Stimulated activated CD4-positive, alpha-beta T cell treated with anti-CD3 and anti-CD28 coated beads, Interleukin-1b, Interleukin-23, amount 100 ng/mL, for 24 hours (primary cell): ENCODE measurements at regions not wholly inside any gene's neighbourhood (a gene's known extent, or its start where the extent isn't known, plus 50 kb on each side); places are given as distances from the start of the nearest gene placed in this dataset.

Experiments
- DNase-seq, 4 experiments: peaks; one replicate each; pipeline ENCODE4 v3.0.0-alpha.2; 2020; ENCODE audit warnings: low read depth in 4 of 4, low spot score in 1 of 4

GRCh38 chr10:3525832-3526449 lies 259.1 kb downstream of the KLF6 start:
- no peak for DNase-seq

GRCh38 chr10:3524086-3524960 lies 260.7 kb downstream of the KLF6 start:
- DNase-seq, result no peak

DNA sequence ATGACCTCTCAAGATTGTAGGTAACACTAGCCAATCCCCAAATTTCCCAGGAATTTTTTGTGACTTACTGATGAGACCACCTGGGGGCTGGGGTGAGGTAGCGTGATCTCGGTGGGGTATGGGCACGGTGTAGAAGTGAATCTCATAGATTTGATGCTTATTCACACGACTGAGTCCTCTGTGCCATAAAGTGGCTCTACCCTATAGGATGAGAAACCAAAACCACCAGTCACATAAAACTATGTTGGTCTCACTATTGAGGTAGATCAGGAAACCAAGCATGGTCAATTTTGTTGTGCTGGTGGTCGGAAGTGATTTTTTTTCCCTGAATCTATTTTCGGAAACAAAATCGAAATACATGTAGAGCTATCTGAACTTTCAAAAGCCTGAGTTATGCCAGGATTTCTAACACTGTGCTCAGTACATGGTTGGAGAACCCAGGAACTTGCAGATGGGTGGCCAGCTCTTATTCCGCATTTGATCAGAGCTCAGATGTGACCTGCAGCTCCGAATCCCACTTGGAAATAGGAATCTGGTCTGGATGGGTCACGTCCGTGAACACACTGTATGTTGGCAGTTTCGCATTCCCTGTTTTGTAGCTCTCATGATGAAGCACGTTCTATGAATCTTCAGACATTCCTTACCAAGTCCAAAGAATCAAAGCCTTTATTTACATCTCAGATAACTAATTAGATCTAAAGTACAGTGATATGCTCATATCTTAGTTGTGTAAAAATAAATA lies 261.5 kb downstream of the KLF6 start:
- DNase-seq, result no peak

- no peak for DNase-seq
Observed at GRCh38 chr10:3516923-3517255, 268.1 kb downstream of the KLF6 start.

DNA sequence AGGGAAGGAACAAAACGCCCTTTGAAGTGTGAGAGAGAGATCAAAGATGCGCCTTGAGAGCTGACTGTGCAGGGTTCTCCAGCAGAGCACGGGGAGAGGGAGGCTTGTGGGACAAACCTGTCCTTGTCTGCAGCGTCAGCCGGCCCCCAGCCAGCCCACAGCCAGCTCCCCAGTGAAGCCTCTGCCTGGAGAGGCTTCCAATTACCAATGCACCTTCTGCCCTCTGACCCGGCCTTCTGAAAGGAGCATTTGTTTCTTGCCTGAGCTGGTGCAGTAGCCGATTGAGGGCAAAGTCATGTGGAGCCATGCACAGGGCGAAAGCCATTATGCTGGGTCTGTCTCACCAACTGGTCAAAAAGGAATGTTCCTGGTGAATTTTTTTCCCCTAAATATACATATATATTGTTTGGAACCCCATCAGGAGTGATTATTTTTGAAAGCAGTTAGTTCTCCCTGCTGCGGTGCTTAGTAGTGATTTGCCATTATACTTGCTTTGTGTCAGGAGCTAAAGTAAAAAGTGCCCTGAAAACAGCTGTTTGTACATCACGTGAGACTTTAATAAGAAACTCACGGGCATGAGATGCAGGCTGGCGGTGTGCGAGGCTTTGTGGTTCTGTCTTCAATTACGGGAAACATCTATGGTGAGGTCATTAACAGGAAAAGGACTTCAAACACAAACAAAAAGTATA lies 268.6 kb downstream of the KLF6 start:
- DNase-seq, result no peak

GRCh38 chr10:3514691-3515090 lies 270.3 kb downstream of the KLF6 start:
- DNase-seq, result no peak

GRCh38 chr10:3512263-3512662 lies 272.7 kb downstream of the KLF6 start:
- DNase-seq, result no peak

DNA sequence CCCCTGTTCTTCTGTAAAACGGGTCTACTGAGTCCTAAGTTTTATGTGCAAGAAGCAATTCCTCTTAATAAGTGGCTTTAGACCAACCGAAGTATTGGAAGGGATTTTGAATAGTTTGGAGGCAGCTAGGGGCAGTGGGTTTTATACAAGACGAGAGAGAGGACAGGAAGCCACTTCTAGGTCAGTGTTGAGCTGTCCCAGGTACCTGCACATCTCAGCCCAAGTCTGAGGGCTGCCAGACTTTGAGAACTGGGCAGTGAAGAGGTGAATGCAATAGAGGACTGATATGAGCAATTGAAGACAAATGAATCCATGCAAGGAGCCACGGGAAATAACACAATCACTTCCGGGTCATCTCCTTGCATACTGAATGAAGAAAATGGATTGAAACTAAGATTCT lies 273.5 kb downstream of the KLF6 start:
- no peak for DNase-seq

DNA sequence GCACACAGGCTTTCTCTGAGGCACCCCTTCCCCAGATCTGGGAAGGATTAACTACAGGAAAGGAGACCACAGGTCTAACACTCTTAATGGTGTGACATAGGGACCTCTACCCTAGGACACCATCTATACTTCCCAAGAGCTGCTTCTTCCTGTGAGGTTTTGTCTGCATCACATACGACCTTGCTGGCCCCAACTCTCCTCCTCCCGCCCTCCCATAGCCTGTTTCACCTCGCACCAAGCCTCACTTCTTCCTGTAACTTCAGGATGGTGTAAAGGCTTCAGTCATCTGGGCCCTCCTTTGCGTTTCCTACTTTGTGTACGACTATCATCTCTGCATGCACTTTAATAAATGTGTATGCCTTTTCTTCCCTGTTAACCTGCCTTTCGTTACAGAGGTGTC lies 274.3 kb downstream of the KLF6 start:
- no peak for DNase-seq

GRCh38 chr10:3509355-3509754 lies 275.7 kb downstream of the KLF6 start:
- DNase-seq, result no peak

- no peak for DNase-seq
Observed at GRCh38 chr10:3503299-3503698, 281.7 kb downstream of the KLF6 start.

DNA sequence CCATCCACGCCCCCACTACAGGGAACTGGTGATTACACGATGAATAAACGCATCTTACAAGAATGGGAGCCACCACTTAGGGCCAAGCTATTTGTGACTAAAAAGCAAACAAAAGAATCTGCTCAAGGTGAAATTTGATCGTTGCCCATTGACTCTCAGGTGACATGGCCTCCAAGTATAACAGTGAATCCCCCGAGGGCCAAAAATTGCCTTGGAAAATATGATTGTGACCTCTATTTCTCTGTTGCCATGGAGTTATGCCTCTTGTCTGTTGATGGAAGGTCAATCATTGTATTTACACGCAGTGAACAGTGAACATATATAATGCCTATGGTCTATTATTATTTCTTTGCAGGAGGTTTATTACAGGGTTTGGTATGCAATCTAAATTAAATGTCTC lies 282.3 kb downstream of the KLF6 start:
- no peak for DNase-seq

DNA sequence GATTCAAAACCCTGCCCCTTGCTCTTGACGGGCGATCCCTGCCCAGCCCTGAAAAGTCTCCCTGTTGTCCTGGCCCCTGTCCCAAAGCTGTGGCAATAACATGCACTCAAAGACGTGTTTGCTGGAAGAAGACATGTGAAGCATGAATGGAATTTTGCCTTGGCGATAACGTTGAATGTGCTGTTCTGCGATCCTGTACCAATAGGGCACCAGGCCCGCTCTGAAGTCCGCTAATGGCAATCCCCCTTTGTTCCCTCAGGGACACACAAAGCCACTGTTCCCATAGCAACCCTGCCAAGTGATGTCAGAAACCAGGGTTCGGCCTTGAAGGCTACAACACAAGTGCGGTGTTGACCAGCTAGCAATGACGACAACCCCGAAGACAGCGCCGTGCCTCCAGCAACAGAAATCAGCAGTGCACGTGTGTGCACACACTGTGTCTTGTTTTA lies 284.6 kb downstream of the KLF6 start:
- no peak for DNase-seq

DNA sequence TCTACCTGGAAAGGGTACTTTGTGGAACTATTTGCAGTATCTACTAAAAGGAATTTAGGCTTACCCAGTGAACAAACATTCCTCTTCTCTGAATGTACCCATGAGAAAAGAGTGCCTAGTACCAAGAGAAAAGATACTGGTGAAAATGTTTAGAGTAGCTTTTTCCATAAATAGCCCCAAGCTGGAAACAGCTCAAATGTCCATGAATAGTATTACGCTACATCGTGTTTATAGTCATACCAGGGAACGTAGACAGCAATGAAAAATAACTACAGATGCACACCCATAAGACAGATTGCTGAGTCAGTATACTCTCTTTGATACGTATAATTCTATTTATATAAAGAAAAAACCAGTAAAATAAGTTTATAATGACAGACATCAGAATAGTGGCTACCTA lies 285.9 kb downstream of the KLF6 start:
- no peak for DNase-seq

GRCh38 chr10:3497581-3497980 lies 287.4 kb downstream of the KLF6 start:
- DNase-seq, result no peak

GRCh38 chr10:3496138-3496537 lies 288.9 kb downstream of the KLF6 start:
- DNase-seq, result no peak

DNA sequence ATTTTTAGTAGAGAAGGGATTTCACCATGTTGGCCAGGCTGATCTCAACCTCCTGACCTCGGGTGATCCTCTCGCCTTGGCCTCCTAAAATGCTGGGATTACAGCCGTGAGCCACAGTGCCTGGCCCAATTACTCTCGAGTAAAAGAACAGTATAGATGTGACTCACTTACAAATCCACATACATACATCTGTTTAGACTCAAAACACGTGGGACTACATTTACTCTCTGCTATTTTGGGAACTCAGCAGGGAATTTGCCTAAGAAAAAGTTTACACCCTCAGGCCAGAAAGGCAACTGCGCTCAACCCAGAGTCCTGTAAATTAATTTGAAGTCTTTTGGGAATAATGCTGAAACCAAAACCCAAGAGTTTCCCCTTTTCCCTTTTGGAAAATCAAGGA lies 289.7 kb downstream of the KLF6 start:
- DNase-seq, result no peak

- no peak for DNase-seq
Observed at GRCh38 chr10:3494838-3495230, 290.2 kb downstream of the KLF6 start.

DNA sequence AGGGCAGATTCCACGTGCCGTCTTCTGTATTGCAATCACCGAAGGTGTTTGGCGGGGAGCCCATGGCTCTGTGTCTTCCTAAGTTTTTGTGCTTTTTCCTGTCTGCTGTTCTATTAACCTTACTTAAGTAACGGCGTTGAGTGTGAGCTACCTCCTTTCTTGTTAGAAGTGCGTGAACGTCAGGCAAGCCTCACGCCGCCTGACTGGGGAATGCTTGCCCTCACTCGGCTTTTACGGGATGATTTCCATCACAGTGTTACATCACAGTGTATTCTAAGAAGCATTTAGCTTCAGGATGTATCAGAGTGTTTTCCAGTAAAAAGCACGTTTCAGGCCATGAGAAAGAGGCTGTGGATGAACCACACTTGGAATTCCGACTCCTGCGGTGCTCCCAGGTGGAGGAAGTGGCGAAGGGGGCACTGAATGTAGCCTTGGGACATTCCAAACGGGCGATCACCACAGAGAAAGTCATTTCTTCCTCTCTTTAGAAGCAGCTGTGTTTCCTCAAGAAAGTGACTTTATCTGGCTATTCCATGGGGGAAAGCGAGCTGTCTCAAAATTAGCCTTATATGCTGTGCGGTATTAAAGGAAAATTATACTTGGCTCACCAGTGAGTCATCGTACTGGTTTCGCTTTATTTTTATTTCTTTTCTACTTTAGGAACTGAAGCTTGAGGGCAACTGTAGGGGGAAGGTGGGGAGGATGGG lies 290.7 kb downstream of the KLF6 start:
- no peak for DNase-seq

GRCh38 chr10:3493621-3494020 lies 291.4 kb downstream of the KLF6 start:
- DNase-seq, result no peak

GRCh38 chr10:3491571-3491970 lies 293.4 kb downstream of the KLF6 start:
- DNase-seq, result no peak
